NCI-H2171 treated with DMSO at 0.1 percent for 48 hours (cell line): ENCODE measurements at regions not wholly inside any gene's neighbourhood (a gene's known extent, or its start where the extent isn't known, plus 50 kb on each side); places are given as distances from the start of the nearest gene placed in this dataset.

Experiments
- DNase-seq: peaks from one replicate; lab custom pipeline; 2025; lab: John Stamatoyannopoulos, UW

DNA sequence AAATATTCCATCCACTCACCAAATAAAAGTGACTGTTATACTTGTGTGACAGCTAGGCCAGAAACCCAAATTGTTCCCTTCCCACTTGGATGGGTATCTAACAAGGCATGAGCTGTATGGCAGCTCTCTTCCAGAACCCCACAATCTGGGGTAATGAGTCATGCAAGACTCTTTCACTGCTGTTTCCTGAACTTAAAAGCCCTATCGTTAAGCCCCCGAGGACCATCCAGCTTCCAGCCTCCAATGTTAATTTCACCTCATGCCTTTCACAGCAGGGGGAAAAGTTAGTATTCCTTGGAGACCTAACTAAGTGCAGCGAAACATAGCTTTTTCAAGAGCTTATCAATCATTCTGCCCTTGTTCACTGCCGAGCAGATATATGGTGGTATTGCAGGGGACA is 368.6 kb upstream of the HSFY2 start:
- DNase-seq, result no peak

- DNase-seq, result no peak
Observed at GRCh38 chrY:19140285-19140920, 366.9 kb upstream of the HSFY2 start.

GRCh38 chrY:19134426-19134825 is 360.9 kb upstream of the HSFY2 start:
- no peak for DNase-seq

- DNase-seq, result no peak
Observed at GRCh38 chrY:19130569-19131358, 357.2 kb upstream of the HSFY2 start.

DNA sequence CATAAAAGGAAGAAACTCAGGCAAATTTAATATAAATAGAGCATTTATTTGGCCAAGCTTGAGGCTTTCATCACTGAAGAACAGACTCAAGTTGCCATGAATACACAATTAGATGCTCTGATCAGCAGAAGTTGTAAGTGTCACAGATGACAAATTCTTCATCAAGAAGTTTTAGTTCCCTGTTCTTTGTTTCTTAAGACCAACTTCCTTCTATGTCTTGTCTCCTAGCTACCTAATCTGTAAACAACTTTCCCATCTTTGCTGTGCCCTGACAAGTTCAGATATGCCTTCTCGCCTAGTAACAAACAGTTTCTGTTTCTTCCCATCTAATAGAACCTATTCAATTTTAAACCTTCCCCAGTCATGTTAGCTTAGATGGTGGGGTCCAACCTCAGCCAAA is 353.4 kb upstream of the HSFY2 start:
- DNase-seq, result no peak

GRCh38 chrY:19124609-19125008 is 351.1 kb upstream of the HSFY2 start:
- no peak for DNase-seq

DNA sequence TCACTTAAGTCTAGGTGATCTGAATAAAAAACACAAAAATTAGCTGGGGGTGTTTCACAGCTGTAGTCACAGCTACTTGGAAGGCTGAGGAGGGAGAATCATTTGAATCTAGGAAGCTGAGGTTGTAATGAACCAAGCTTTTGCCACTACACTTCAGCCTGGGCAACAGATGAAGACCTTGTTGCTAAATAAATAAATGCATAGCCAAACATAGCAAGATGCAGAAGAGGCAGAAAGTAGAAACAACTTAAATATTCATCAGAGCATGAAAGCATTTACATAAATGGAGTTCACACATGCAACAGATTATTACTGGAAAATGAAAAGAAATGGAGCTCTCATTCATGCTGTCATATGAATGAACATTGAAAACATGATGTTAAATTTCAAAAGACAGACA is 348.9 kb upstream of the HSFY2 start:
- no peak for DNase-seq

GRCh38 chrY:19098349-19098748 is 324.8 kb upstream of the HSFY2 start:
- DNase-seq, result no peak

DNA sequence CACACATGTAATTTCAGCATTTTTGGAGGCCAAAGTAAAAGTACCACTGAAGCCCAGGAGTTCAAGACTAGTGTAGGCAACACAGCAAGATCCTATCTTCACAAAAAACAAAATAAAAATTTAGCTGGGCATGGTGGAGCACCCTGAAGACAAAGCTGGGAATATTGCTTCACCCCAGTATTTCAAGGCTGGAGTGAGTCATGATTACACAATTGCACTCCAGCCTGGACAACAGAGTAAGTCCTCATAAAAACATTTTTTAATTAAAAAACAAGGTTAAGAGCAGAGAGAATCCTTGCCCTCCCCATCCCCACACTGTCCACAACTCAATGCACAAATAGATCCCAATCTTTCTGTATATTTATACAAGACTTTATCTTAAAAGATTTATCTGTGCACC is 321.9 kb upstream of the HSFY2 start:
- no peak for DNase-seq

DNA sequence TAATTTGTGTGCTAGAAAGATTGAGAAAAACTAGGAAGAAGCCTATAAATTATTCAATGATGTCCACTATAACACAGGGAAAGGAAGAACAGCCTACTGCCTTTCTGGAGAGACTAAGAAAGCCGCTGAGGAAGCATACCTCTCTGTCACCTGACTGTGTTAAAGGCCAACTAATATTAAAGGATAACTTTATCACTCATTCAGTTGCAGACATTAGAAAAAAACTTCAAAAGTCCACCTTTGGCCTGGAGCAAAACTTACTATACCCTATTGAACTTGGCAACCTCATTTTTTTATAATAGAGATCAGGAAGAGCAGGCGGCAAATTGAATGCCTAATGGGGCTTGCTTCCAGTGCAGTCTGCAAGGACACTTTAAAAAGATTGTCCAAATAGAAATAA is 309.5 kb upstream of the HSFY2 start:
- DNase-seq, result no peak

GRCh38 chrY:19077698-19078113 is 304.2 kb upstream of the HSFY2 start:
- DNase-seq, result no peak

- DNase-seq, result no peak
Observed at GRCh38 chrY:19076846-19077697, 303.5 kb upstream of the HSFY2 start.

DNA sequence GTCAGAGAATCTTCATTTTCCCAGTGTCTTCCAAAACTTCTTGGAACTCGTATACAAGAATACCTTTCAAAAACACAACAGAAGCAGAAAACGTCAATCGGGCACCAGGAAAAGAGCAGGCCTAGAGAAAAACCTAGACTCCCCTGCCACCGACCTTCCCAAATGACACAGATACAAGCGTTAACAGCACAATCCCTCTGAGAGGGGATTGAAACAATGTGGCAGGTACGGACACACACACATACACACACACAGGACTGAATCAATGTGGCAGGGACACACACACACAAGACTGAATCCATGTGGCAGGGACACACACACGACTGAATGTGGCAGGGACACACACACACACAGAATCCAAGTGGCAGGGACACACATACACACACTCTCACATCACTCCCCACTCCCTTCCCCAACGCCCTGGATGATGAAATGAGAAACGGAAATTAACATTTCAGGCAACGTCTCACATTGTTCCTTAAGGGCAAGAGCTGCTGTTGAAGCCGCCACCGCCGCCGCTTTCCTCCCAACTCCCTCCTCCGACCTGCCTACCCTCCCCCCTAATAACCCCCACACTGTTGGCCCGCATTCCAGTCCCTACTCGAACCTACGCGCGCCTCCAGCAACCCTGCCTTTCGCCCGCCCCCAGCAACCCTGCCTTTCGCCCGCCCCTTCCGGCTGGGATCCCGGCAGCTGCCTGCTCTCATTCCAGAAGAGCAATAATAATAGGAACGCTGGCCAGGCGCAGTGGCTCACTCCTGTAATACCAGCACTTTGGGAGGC is 302.1 kb upstream of the HSFY2 start:
- DNase-seq, result no peak

DNA sequence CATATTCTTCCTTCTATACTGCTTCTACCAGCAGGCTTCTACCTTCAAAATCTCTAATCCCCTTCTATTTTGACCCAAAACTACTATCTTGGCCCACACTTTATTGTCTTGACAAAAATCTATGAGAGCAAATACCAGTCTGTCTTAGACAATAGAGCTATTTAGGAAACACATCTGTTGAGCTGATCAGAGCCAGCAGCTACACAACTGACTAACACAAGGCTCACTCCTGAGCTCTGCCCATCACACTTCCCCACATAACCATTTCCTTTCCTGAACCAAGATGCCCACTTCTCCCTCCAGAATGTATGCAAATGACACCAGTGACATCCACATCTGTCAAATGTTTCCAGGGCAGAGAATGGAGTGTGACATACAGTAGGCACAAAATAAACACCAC is 293.9 kb upstream of the HSFY2 start:
- no peak for DNase-seq

- no peak for DNase-seq
Observed at GRCh38 chrY:19066447-19067190, 293.1 kb upstream of the HSFY2 start.

DNA sequence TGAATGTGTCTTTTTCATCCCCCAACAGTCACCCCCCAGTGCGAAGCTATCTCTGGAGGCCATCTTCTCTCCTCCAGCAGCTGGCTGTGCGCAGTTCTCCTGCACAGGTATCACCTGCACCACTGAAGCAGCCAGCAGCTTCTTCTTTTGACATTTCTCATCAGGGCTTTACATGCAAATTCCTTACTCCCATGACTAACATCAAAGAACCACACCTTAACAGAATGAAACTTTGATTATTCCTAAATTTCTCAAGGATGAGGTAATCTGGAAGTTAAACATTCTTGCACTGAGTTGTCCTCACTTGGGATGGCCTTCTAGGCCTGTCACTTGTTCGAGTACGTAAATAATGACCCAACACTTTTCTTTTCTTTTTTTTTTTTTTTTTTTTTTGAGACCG is 291.6 kb upstream of the HSFY2 start:
- DNase-seq, result no peak

DNA sequence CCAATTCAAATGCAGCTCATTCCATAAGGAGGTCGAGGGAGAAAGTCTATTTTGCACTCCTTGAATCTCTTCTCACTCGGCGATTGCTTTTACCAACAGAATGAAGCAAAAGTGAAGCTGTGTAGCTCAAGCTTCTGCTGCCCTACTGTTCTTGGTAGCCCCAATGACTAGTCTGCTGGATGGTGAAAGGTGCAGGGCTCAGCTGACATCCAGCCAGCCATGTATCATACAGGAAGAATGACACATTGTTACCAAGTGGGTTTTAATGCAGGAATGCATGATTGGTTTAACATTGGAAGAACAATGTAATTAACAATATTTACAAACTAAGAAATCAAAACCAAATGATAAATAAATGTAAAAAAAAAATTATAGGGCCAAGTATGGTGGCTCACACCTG is 286.2 kb upstream of the HSFY2 start:
- DNase-seq, result no peak

GRCh38 chrY:19058831-19059370 is 285.4 kb upstream of the HSFY2 start:
- no peak for DNase-seq

DNA sequence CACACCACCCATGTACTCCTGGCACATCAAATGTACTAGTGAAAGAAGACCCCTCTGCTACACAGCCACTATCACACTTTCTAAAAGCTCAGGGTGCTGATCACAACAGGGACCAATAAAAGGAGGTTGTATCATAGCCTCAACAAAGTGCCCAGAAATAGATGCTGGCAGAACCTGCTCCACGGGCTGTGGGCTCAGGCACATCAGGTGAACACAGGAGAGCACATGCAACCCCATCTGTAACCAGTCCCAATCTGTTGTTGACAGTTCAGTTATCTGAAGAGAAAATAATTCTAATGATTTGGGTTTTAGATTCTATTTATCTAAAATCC is 282.6 kb upstream of the HSFY2 start:
- DNase-seq, result no peak

- DNase-seq, result no peak
Observed at GRCh38 chrY:19055232-19056137, 281.9 kb upstream of the HSFY2 start.
